Lower leg skin (tissue), 3 donors: ENCODE measurements at regions not wholly inside any gene's neighbourhood (a gene's known extent, or its start where the extent isn't known, plus 50 kb on each side); places are given as distances from the start of the nearest gene placed in this dataset.

Source experiments
- POLR2A ChIP-seq, 2 donors: fragments of 450-650 bp; IDR thresholded peaks; one replicate each; pipeline ENCODE4 v1.6.1; 2016 to 2017; ENCODE audit warnings: antibody characterized with exemption in 2 of 2, mild to moderate bottlenecking in 1 of 2, moderate library complexity in 1 of 2
- TF ChIP-seq, protein P1 (sequence below), 3 donors: fragments of 450-650 bp; IDR thresholded peaks; one replicate each; pipeline ENCODE4 v1.5.1; 2016; ENCODE audit warnings: antibody characterized with exemption in 3 of 3, mild to moderate bottlenecking in 3 of 3, moderate library complexity in 2 of 3

GRCh38 chr18:64207820-64208219 is 58.9 kb upstream of the LINC00305 start:
- TF ChIP-seq, protein P1, sequence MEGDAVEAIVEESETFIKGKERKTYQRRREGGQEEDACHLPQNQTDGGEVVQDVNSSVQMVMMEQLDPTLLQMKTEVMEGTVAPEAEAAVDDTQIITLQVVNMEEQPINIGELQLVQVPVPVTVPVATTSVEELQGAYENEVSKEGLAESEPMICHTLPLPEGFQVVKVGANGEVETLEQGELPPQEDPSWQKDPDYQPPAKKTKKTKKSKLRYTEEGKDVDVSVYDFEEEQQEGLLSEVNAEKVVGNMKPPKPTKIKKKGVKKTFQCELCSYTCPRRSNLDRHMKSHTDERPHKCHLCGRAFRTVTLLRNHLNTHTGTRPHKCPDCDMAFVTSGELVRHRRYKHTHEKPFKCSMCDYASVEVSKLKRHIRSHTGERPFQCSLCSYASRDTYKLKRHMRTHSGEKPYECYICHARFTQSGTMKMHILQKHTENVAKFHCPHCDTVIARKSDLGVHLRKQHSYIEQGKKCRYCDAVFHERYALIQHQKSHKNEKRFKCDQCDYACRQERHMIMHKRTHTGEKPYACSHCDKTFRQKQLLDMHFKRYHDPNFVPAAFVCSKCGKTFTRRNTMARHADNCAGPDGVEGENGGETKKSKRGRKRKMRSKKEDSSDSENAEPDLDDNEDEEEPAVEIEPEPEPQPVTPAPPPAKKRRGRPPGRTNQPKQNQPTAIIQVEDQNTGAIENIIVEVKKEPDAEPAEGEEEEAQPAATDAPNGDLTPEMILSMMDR (IDR thresholded peaks at IDR 0.05): no peak
- no peak for TF ChIP-seq POLR2A (IDR thresholded peaks at IDR 0.05)
